Left lobe of liver (tissue), 2 donors: ENCODE measurements at regions not wholly inside any gene's neighbourhood (a gene's known extent, or its start where the extent isn't known, plus 50 kb on each side); places are given as distances from the start of the nearest gene placed in this dataset.
"Not testable (repeated sequence)": the region's sequence is repeated elsewhere in the genome, so short reads cannot be mapped to it uniquely, and the experiment has no call there.

Experiments used
- ATAC-seq: fragments of 200-7000 bp; cut with Tn5 transposase; one replicate; pipeline ENCODE4 v1.9.1; 2020; ENCODE audit warnings: mild to moderate bottlenecking, moderate library complexity
- DNase-seq: peaks from one replicate; pipeline ENCODE4 v3.0.0-alpha.2; 2020; ENCODE audit warnings: low spot score
- donor health status: DM: no; HTN: no; CAD: no; lungs with moderate emphysema.
- donor health status: DM: no; HTN: yes; CAD: no.

GRCh38 chr1:199551967-199552565 lies 475.4 kb upstream of the NR5A2 start:
- no peak for DNase-seq
- peak; percentile 70 for ATAC-seq

DNA sequence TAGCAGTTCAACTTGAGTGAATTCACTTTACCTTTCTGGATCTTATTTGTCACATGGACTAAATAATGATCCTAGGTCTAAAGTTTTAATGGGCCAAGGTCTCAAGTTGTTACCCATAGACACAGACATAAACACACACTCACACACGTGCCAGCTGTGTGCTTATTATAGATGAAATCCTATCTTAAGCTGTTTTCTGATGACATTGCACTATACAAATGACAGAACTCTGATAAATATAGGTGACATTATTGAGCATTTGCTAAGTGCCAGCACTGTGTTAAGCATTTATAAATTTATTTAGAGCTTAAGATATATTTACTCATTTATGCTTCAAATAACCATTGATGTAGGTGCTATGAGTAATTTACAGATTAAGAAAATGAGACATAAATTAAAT lies 474.4 kb upstream of the NR5A2 start:
- no peak for DNase-seq
- ATAC-seq = no peak

DNA sequence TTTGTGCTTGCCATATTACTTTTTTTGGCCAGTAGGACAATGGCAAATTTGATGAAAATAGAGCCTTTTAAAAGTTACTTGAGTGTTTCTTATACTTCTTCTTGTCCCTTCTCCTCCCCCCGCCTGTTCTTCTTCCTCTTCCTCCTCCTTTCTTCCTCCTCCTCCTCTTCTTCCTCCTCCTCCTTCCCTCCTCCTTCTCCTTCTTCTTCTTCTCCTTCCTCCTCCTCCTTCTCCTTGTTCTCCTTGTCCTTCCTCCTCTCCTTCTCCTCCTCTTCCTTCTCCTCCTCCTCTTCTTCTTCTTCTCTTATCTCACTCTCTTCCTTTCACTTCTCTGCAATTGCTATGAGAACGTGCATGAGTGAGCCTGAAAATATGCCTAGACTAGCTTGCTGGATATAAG lies 466.2 kb upstream of the NR5A2 start:
- ATAC-seq (no peak), DNase-seq (no peak)

DNA sequence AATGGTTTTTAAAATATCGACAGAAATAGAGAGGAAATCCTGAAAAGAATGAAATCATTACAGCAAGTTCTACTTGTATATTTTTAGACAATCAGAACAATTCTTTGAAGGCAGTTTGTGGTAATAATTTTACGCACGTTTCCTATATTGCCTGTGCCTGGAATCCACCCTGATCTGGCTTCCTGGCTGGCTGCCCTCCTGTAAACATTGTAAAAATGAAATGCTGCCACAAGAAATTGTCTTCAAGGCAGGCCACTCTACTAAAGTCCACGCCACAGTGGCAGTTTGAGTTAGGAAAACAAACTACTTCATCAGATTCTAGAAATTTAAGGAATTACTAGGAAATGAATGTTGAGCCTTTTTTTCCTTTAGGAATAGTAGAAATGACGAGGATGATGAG lies 454.5 kb upstream of the NR5A2 start:
- ATAC-seq = no peak
- no peak for DNase-seq

DNA sequence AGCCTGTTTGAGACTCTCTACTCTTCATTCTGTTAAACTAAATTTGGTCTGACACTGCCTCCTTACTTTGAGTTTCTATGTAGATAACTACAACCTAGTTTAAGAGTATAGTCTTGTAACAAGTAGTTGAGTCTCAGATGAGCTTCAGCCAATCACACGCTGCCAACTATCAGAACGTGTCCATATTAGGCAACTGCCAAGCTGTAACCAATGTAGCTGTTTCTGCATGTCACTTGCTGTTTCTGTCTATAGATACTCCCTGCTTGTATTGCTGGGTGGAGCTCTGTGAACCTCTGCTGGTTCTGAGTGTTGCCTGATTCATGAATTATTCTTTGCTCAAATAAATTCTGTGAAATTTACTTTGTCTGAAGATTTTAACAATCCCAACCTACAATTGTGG lies 452.6 kb upstream of the NR5A2 start:
- ATAC-seq (no peak), DNase-seq (no peak)

DNA sequence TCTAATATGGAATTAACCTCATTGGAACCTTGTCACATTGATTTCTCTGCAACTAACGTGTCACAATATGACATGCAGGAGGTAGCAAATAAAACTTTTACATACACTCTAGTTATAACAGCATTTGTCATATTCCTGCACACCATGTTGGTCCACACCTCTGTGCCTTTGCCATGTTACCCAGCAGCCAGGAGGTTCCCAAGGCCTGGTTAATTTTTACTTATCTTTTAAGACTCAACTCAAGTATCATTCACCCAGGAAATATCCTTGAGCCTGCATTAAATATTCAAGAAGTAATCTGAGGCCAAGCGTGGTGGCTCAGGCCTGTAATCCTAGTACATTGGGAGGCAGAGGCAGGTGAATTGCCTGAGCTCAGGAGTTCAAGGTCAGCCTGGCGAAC lies 447.2 kb upstream of the NR5A2 start:
- DNase-seq (no peak), ATAC-seq (no peak)

DNA sequence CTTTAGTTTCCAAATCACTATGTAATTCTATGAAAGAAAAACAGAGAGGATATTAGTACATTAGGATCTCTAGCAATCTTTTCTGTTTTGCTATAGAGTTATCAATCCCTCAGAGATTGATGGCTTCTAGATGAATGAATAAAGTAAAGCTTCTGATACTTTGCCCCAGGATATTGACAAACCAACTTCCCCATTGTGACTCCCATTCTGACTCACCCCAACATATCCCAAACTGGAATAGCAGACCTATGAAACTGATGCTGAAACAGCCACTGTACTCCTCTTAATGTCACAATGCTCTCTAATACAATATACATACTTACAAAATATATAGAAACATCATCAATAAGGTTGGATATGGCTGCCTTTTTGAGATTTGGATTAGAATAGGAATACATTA lies 442.1 kb upstream of the NR5A2 start:
- DNase-seq (no peak), ATAC-seq (no peak)

GRCh38 chr1:199590708-199591107 lies 436.8 kb upstream of the NR5A2 start:
- DNase-seq (no peak), ATAC-seq (no peak)

GRCh38 chr1:199591468-199591867 lies 436.0 kb upstream of the NR5A2 start:
- ATAC-seq (no peak), DNase-seq (no peak)

DNA sequence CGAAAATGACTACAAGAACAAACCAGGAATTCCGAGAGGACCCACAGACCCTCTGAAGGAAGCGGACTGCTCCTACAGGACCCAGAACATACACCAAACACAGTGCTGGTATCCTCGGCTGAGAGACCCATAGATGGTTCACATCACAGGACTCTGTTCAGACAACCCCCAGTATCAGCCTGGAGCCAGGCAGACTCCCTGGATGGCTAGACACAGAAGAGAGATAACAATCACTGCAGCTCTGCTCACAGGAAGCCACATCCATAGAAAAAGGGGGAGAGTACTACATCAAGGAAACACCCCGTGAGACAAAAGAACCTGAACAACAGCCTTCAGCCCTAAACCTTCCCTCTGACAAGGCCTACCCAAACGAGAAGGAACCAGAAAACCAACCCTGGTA lies 434.0 kb upstream of the NR5A2 start:
- no peak for DNase-seq
- ATAC-seq = no peak

GRCh38 chr1:199596448-199596847 lies 431.1 kb upstream of the NR5A2 start:
- not testable (repeated sequence) for DNase-seq, ATAC-seq

DNA sequence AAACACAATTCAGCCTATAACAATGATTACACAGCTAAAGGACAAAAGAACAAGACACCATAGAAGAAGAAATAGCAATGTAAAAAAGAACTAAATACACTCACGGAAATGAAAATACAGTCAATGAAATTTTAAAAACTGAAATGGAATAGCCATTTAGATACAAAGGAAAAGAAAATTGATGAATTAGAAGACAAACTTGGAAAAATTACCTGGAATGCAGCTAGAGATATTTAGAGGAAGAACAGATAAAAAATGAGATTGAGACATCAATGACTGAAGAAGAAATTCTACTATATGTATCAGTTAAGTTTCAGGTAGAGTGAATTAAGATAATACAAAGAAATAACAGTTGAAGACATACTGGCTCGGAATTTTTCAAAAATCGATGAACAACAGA lies 430.4 kb upstream of the NR5A2 start:
- ATAC-seq = no peak
- no peak for DNase-seq

GRCh38 chr1:199608414-199608813 lies 419.1 kb upstream of the NR5A2 start:
- no peak for ATAC-seq
- DNase-seq = no peak

DNA sequence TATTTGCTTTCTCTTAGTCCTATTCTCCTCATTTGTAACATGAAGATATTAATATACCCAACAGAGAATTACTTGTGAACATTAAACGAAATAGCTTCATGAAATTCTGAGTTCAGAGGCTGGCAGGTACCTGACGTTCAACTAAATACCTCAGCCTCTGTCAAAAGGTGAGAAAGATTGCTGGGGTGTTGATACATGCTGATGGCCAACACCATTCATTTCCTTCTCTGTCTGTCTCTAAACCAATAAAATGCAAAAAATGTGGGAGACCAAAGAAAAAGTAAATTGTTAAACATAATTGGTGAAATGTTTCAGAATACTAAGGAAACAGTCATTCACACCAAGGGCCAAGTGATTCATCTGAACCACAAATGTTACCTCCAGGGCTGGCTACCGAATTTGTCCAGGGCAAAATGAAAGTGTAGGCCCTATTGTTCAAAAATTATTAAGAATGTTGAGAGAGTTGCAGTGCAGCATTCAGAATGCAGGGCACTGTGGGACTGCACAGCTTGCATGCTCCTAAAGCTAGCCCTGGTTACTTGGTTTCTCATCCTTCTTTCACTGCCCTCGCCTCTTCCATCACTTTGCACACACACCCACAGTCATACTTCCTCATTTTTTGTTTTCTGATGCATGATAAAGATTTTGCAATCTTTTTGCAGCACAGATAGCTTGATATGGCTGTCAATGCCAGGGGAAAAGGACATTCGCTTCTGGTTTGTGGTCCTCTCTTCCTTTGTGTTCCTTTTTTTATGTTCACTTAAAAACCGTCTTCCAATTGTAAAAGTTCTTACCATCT lies 414.3 kb upstream of the NR5A2 start:
- DNase-seq (no peak), ATAC-seq (no peak)

GRCh38 chr1:199616947-199617346 lies 410.6 kb upstream of the NR5A2 start:
- DNase-seq (no peak), ATAC-seq (no peak)

DNA sequence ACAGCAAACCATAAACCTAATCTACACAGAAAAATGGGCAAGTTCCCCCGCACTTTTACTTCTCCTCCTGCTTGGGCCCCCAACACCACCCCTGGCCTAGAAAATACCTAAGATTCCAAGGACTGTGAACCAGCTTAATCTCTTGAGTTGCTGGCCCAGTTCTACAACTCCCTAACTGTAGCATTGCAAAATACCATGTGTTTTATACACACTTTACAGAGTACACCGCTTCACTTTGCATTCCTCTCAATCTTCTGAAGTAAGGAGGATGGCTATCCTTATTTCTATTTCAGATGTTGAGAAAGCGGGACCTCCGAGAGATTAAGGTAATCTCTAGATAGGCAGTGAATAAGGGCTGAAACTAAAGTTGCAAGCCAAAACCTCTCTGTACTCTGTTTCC lies 408.3 kb upstream of the NR5A2 start:
- no peak for ATAC-seq
- DNase-seq = no peak

GRCh38 chr1:199626228-199626627 lies 401.3 kb upstream of the NR5A2 start:
- DNase-seq, ATAC-seq: not testable (repeated sequence)

- DNase-seq = no peak
- no peak for ATAC-seq
These were observed 397.9 kb upstream of the NR5A2 start for GRCh38 chr1:199629624-199630023.

- ATAC-seq (no peak), DNase-seq (no peak)
These were observed 388.1 kb upstream of the NR5A2 start for GRCh38 chr1:199639453-199639852.

- DNase-seq = no peak
These were observed 386.0 kb upstream of the NR5A2 start for GRCh38 chr1:199641531-199641930.

GRCh38 chr1:199644912-199645311 lies 382.6 kb upstream of the NR5A2 start:
- no peak for ATAC-seq
- DNase-seq = no peak

More at GRCh38 chr1:199641531-199641930, 386.0 kb upstream of the NR5A2 start:
- peak; percentile 51 for ATAC-seq

- DNase-seq (peak; percentile 89), ATAC-seq (peak; percentile 98)
These were observed 380.7 kb upstream of the NR5A2 start for GRCh38 chr1:199646761-199647160.

- no peak for ATAC-seq
These were observed 370.1 kb upstream of the NR5A2 start for GRCh38 chr1:199657449-199657848.

More at GRCh38 chr1:199657449-199657848, 370.1 kb upstream of the NR5A2 start:
- DNase-seq = no peak
